ENCODE measurements at regions not wholly inside any gene's neighbourhood (a gene's known extent, or its start where the extent isn't known, plus 50 kb on each side); places are given as distances from the start of the nearest gene placed in this dataset.
"Not testable (repeated sequence)": the region's sequence is repeated elsewhere in the genome, so short reads cannot be mapped to it uniquely, and the experiment has no call there.

GRCh38 chr1:164337394-164337793, 221.6 kb upstream of the PBX1 start:
- DNase-seq = no peak

- DNase-seq = no peak
Observed at GRCh38 chr1:164337885-164338284, 221.1 kb upstream of the PBX1 start.

- no peak for DNase-seq
Observed at GRCh38 chr1:164343189-164343588, 215.8 kb upstream of the PBX1 start.

- no peak for DNase-seq
Observed at GRCh38 chr1:164347980-164348379, 211.0 kb upstream of the PBX1 start.

GRCh38 chr1:164356511-164356910, 202.5 kb upstream of the PBX1 start:
- no peak for DNase-seq

GRCh38 chr1:164360265-164360664, 198.7 kb upstream of the PBX1 start:
- DNase-seq = no peak

GRCh38 chr1:164361927-164362326, 197.1 kb upstream of the PBX1 start:
- no peak for DNase-seq

- no peak for DNase-seq
Observed at GRCh38 chr1:164363980-164364379, 195.0 kb upstream of the PBX1 start.

- DNase-seq = no peak
Observed at GRCh38 chr1:164366014-164366413, 193.0 kb upstream of the PBX1 start.

GRCh38 chr1:164369698-164370365, 189.2 kb upstream of the PBX1 start:
- no peak for DNase-seq

- no peak for DNase-seq
Observed at GRCh38 chr1:164380893-164381292, 178.1 kb upstream of the PBX1 start.

GRCh38 chr1:164382384-164382783, 176.6 kb upstream of the PBX1 start:
- DNase-seq = no peak

GRCh38 chr1:164384262-164384661, 174.7 kb upstream of the PBX1 start:
- DNase-seq = no peak

GRCh38 chr1:164417016-164417704, 141.8 kb upstream of the PBX1 start:
- no peak for DNase-seq

- DNase-seq = no peak
Observed at GRCh38 chr1:164423136-164423535, 135.8 kb upstream of the PBX1 start.

- DNase-seq = no peak
Observed at GRCh38 chr1:164433141-164433817, 125.7 kb upstream of the PBX1 start.

- DNase-seq = no peak
Observed at GRCh38 chr1:164433818-164434170, 125.2 kb upstream of the PBX1 start.

GRCh38 chr1:164440232-164440631, 118.8 kb upstream of the PBX1 start:
- DNase-seq = peak; percentile 37

- DNase-seq = no peak
Observed at GRCh38 chr1:164443166-164443565, 115.8 kb upstream of the PBX1 start.

- no peak for DNase-seq
Observed at GRCh38 chr1:164443836-164444235, 115.1 kb upstream of the PBX1 start.

GRCh38 chr1:164446020-164446419, 113.0 kb upstream of the PBX1 start:
- no peak for DNase-seq

GRCh38 chr1:164452549-164452948, 106.4 kb upstream of the PBX1 start:
- no peak for DNase-seq

- DNase-seq = no peak
Observed at GRCh38 chr1:164456272-164456671, 102.7 kb upstream of the PBX1 start.

- not testable (repeated sequence) for DNase-seq
Observed at GRCh38 chr1:164459176-164459575, 99.8 kb upstream of the PBX1 start.
